KBM-7 (cell line): ENCODE measurements at regions not wholly inside any gene's neighbourhood (a gene's known extent, or its start where the extent isn't known, plus 50 kb on each side); places are given as distances from the start of the nearest gene placed in this dataset.

Experiments
- DNase-seq: peaks from one replicate; pipeline ENCODE4 v3.0.0-alpha.2; 2015
- in situ Hi-C: fragments of 300-500 bp; cut with MboI; formaldehyde crosslinking; loops from 2 replicates; pipeline ENCODE4 v1.14.3; 2020; ENCODE audit warnings: low sequenced_read_pairs, low pct_unique_long_range_greater_than_20kb, mixed read lengths

DNA sequence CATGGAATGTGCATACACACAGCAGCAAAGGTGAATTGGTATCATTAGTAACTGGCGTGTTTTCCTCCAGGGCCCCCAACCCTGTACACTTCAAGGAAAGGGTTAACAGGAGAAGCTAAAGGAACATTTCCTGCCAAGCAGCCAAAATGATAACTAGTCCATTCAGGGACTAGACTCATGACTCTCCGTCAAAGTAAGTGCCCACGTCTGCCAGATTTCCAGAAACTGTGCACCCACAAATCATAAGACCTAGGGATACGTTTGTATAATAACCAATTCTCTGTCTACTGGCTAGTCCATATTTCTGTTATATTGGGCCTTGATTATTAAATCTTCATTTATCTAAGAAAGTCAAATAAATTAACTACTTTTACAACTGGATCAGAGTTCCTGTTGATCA, 76.0 kb upstream of the NHSL1 start:
- no peak for DNase-seq
- in situ Hi-C loops: no loop called here

DNA sequence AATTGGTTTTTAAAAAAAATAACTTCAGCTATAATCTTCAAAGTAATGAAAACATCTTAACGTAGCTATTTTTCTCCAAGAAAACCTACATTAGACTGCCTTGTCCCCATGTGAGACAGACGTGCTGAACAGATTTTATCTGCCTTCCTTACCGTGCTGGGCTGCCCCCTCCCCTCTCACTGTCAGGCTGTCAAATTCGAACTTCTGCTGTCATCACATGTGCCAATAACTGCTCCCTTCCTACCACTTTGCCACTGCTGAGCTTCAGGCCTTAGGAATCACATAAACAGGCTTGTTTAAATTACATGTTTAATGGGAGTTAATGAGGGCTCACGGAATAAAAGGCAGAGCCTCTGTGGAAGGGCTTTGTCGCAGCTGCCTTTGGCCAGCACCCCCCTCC, 77.0 kb upstream of the NHSL1 start:
- in situ Hi-C loops: no loop called here
- peak; percentile 27 for DNase-seq

DNA sequence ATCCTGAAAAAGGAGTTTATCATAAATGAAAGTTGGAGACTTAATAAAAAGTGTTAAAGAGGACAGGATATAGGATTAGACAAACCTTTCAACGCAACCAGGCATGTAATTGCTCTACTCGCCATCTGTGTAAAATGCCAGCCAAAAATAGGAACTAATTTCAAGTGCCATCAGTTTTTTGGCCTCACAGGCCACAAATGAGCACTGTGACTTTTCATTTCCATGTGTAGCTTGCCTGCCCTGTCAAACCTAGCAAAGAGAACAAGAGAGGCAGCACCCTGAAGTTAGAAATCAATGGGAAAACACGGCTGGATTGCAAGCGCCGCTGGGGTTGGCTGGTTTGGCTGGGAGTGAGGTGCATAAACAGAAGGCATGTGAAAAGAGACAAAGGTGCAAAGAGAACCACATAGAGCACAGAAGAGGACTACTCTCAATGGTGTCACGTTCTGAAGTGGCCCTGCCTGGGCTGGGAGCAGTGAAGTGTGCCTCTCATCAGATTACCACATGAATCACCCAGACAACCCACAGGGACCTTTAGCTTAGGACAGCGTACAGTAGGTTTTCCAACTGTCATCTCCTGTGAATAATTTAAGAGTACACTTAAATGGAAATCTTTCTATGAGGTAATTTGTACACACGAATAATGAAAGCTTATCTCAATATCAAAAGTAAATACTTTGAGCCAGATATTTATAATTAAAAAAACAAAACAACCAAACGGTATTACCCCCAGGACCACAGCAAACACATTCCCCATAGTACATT, 78.0 kb upstream of the NHSL1 start:
- peak; percentile 87 for DNase-seq
- in situ Hi-C loops: no loop called here

DNA sequence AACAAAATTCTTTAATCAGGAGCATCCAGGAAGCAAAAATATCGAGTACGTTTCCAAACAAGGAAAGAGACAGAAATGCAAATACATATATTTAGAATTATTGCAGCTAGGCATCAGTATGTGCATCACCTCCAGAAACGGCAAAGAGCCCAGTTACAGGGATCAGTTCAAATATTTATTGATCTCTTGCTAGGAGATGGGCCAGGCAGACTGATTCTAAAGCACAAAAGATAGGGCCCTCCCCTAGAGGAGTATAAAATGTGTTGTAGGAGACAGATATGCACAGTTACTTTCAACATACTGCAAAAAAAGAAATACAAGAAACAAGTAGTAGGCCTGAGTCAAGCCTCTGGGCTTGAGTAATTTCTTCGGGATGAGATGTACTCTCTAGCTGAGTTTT, 80.7 kb upstream of the NHSL1 start:
- DNase-seq: no peak
- in situ Hi-C loops: no loop called here

DNA sequence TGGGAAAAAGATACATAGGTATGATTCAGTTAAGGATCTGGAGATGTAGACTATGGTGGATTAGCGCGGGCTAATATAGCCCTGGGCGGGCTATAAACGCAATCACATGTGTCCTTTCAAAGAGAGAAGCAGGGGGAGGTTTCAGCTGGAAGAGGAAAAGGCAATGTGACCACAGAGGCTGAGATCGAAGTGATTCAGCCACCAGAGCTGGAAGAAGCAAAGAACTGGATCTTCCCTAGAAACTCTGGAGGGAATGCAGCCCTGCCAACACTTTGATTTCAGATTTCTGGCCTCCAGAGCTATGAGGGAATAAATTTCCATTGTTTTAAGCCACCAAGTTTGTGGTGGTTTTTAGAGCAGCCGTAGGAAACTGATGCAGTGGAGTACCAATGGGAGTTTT, 81.5 kb upstream of the NHSL1 start:
- DNase-seq: peak; percentile 28
- in situ Hi-C loops: no loop called here

DNA sequence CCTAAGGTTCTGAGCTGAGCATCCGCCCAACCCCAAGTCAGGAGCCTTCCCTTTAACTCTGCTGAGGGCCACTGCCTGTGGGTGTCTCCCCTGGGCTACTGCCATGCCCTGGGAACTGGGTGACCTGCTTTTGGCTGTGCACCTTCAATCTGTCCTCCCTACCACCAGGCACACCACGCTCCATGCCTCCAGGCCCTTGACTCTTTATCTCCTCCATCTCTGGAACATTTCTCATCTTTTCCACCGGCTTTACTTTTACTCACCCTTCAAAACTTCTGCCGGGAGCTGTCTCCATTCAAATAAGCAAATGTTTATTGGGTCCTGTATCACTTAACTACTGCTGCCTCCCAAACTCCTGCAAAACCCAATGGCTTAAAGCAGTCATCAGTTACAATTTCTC, 83.3 kb upstream of the NHSL1 start:
- DNase-seq: no peak
- in situ Hi-C loops: no loop called here

DNA sequence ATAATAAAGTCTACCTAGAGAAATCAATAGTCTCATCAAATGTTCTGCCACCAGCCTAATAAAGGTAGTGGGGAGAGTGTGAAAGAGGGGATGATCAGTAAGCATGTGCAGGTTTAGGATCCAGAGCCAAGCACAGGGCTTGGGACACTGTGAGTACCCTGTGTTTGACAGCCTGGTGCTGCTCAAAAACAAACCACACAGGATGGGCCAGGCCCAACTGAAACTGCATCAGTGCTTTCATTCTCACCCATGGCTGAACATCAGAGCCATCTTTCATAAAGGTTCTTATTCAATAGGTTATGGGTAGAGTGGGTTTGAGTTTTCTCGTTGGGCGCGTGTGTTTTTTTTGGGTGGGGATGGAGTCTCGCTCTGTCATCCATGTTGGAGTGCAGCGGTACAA, 87.3 kb upstream of the NHSL1 start:
- DNase-seq: no peak
- in situ Hi-C loops: no loop called here

DNA sequence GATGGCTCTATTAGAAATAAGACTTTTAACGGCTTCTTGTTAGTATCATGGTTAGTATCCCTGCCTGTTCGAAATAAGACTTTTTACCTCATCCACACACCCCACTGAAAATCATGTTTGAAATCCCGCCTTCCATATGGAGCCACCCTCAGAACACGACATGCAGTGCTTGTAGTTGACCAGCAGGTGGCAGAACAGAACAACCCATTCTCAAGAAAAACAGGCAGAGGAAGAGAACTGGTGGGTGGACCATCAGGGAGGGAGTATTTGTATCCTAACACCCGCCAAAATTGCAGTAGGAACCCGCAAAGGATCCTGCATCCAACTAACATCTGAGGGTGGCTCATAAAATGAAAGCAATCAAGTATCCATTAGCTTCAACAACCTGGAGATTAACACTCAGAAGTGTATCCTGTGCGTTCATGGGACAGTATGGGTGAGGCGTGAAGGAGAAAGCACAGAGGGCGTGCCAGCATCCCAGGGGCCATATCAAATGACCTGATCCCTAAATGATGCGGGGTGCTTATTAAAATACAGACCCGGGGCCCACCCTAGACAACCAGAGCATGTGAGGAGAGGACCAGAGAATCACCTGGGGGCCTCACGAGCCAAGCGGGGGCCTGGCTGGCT, 89.6 kb upstream of the NHSL1 start:
- in situ Hi-C loops: no loop called here

DNA sequence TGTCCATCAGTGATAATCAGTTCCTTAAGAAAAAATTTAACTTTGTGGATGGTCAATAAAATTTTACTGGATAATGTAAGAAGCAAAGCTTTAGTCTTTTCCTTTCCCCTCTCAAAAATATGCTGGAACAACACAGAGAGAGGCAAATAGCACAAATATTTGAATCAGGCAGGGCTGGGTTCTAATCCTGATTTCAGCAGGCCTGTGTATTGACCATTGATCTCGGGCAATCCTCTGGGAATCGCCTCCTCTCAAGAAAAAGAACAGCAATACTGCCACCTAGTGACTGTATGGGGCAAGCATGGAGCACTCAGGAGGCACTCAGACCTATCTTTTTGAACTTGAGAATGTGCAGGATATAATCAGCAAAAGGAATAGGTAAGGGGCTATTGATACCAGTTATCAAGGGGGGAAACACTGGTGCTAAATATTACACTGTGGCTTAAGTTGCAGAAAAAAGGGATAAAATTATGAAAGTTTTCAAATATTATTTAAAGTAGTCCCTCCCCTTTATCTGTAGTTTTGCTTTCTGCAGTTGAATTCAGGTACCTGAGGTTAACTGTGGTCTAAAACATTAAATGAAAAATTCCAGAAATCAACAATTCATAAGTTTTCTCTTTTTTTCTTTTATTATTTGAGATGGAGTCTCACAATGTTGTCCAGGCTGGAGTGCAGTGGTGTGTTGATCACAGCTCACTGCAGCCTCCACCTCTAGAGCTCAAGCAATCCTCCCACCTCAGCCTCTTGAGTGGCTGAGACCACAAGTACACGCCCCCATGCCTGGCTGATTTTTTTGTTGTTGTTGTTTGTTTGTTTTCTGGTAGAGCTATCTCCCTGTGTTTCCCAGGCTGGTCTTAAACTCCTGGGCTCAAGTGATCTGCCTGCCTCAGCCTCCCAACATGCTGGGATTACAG, 91.8 kb upstream of the NHSL1 start:
- in situ Hi-C loops: no loop called here
- peak; percentile 72 for DNase-seq

More for the DNA sequence above, 89.6 kb upstream of the NHSL1 start:
- peak; percentile 88 for DNase-seq

DNA sequence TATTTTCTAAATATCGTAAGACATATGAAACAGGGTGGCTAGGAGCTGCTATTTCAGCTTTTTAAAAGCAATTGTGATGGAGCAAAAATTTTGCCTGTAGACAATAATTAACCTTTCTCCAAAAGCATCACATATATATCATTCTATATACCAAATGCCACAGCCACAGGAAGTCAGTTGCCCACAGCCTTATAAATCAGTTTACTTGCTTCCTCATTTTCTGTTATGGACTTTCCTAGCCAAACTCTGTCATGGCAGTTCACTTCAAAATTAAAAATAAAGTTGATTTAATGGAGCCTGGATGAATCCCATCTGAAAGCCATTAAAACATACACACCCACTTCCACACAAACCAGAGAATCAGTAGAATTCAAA, 93.4 kb upstream of the NHSL1 start:
- in situ Hi-C loops: no loop called here

DNA sequence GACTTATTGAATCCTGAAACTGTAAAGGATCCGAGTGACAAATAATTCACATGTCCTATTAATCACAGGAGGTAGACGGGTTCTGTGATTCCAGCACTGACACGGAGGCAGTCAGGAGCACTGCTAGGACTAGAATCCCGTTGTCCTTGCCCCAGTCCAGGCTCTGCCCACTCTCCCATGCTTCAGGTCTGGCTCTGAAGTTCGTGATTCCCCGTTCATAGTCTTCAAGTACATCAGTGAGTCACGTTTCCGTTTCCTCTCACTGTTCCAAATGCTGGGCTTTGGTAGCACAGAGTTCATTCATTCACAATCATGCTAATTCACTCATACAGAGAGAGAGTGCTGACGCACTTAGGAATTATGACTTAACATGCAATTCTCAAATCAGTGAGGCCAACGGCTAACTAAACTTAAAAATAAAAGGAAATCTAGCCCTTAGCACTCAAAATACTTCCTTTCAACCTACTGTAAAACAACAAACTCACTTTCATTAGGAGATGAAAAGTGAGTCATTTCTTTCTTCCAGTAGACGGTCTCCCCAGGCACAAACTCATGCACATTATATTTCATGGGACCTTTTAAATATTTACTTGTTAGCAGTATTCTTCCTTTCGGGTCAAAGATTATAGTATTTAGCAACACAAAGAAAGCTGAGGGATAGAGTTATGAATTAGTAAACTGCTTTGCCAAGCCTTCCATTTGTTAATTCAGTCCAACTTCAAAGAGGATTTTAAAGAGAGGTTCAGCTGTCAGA, 94.0 kb upstream of the NHSL1 start:
- in situ Hi-C loops: no loop called here
- peak; percentile 81 for DNase-seq

More for the DNA sequence above, 93.4 kb upstream of the NHSL1 start:
- DNase-seq: peak; percentile 79

DNA sequence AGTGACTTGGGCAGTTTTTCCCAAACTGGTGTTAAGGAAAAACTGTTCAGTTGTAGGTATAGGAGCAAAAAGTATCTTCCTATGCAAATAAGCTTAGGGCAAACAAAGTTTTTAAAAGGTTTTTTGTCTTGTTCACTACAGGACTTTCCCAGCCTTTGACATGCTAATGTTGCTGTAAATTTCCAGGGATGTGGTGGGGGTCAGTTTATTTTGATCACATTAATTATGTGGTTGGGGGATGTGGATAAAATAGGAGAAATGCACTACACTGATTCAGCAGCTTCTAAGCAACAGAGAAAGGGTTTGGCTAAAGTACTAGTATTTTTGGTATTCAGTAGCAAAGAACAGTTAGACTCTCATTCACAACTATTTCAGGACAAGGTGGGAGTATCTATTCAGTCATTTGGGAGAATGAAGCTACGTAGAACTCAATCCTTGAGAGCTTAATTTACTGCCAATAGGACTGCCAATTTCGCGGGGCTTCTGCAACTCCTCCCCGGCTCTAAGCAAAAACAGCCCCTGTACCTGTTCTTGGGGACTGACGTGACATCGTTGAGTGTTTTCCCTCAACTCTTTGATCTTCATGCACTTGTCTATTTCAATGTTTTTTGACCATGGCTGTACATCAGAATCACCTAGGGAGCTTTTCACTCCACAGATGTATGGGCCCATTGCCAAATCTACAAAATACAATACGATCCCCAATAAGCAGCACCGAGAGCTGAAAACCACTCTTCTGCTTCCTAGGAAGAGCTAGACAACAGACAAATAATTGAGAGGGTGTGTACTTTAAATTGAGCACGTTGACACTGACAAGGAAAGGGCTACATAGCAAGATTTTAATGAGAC, 94.8 kb upstream of the NHSL1 start:
- in situ Hi-C loops: no loop called here
- DNase-seq: no peak

DNA sequence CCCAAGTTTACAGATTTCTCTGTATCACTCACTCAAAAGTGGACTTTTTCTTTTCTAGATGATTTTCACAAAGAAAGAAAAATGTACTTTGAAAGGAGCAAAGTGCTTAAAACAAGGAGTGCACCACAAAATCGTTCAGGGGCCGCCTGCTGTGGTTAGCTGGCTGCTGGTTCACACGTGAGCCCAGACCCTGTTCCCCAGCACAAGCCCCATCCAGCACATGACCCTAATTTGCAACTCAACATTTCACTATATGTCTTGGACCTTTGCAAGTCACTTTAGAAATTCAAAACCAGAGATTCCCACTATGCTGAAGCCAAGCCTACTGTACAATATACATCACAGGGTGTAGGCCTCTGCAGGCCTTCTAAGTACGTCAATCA, 95.5 kb upstream of the NHSL1 start:
- peak; percentile 28 for DNase-seq
- in situ Hi-C loops: no loop called here

DNA sequence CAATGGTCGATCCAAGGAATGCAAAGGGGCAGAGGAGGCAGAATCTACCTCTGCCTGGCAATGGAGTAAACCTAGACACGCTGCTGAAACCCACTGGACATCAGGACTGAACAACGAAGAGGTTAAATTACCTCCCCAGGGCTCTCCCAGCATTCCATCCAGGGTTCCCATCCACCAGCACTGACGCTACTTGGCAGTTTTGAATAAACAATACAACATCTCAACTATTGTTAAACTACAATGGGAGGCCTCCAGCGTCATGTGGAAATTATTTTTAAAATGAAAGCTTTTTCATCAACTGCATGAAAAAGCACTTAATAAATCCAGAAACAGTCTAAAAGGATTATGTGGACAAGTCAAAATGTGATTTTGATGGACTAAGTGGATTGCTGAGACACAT, 96.8 kb upstream of the NHSL1 start:
- no peak for DNase-seq

DNA sequence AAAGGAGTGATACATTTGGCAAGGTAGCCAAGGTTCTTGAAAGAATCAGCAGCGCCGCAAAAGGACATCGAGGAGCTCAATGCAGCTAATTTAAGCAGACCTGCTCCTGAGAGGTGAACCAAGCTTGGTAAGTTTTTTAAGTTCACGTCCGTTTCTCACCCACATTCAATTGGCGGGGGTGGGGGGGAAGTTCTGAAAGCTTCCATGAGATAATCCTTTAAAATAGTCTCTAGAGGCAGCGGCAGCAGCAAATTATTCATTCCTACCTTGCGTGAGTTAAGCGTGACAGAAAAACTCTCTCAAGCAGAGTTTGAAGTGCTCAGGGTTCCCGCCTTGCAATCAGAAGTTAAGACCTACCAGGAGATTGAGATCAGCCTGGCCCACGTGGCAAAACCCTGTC, 97.3 kb upstream of the NHSL1 start:
- in situ Hi-C loops: no loop called here

More for the DNA sequence above, 96.8 kb upstream of the NHSL1 start:
- in situ Hi-C loops: no loop called here

DNA sequence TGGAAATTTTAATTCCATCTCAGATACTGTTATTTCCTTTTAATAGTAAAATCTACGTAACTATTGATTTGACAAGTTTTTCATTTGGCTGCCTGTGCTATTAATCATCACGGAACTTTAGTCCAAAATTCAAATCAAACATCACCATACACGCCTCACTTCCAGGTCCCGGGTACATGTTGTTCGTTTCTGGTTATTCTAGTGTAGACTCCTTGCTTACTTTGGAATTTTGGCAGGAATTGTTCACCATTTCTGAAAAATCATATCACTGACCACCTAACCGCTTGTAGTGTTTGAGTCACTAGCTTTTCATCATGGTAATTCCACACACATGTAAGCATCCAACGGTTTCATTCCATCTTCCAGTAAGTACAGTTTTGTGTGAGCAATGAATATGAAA, 98.0 kb upstream of the NHSL1 start:
- in situ Hi-C loops: no loop called here
- no peak for DNase-seq

More for the DNA sequence above, 97.3 kb upstream of the NHSL1 start:
- DNase-seq: no peak

DNA sequence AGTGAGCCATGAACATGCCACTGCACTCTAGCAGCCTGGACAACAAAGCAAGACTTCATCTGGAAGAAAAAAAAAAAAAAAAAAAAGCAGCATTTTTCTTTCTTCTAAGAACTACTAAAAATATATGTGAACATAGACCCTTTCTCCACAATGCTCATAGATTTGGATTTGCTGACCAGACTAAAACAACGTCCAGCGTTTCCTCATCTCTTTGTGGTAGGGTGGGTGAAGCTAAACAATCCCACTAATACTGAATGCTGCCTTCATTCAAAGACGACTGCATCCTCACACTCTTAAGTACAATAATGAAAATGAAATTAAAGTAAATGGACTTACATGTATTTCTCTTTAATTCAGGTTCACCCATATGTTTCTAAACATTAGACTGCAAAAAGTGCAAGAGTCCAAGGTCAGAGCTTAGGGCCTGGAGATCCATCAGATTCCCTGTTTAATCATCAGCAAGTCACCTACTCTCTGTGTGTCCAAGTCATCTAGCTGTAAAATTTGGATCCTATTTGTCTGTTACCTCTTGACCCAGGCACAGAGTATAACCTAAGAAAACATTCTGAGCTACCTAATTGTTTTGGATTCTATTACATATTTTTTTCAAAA, 99.4 kb upstream of the NHSL1 start:
- DNase-seq: no peak
- in situ Hi-C loops: no loop called here

DNA sequence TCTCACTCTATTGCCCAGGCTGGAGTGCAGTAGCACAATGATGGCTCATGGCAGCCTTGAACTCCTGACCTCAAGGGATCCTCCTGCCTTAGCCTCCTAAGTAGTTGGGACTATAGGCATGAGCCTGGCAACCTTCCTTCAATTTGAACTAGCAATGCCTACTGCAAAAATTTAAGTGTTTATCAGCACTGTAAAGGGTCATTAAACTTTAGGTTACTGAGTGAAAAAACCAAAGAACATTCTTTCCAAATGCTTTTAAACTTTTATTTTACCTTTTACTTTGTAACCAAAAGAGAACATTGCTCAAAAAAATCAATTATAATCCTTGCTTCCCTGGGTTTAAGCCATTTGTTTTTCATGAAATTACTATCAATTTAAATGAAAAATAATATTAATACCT, 101.0 kb upstream of the NHSL1 start:
- in situ Hi-C loops: no loop called here
- no peak for DNase-seq
